ENCODE measurements at regions not wholly inside any gene's neighbourhood (a gene's known extent, or its start where the extent isn't known, plus 50 kb on each side); places are given as distances from the start of the nearest gene placed in this dataset.
A peak's percentile ranks its signal among the peaks of the same experiment; 100 is the strongest.
"Not testable (repeated sequence)": the region's sequence is repeated elsewhere in the genome, so short reads cannot be mapped to it uniquely, and the experiment has no call there.

DNA sequence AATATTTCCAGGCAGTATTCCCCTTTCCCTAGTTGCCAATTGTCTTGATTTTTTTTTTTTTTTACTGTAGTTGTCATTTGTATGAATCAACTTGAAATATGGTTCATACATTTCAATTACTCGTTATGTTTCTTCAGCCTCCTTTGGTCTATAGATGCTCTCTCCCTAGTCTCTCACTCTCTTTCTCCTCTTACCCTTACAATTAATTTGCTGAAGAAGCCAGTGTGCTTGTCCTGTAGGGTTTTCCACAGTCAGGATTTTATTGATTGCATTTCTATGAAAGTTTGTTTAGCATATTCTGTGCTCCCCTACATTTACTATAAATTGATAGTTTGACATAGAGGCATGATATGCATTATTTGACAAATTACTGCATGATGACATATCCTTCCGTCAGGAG, 112.0 kb upstream of the PRKCQ start:
- 63 to 64% methylated on average over 2 of the region's 2 CpGs for WGBS, 2 donors
- Histone ChIP-seq H3K36me3 (no peaks in the 10 kb centered on the region), H3K9me3 (no peaks in the 10 kb centered on the region), H3K27ac (no peak overlapping the region), H3K4me1 (peaks cover 0 to 10% (median 4%) of the 10 kb centered on the region in 3 donors), H3K4me3 (no peak overlapping the region), H3K27me3 (peaks cover 0 to 11% (median 0%) of the 10 kb centered on the region in 4 donors)
- TF ChIP-seq, protein P1, sequence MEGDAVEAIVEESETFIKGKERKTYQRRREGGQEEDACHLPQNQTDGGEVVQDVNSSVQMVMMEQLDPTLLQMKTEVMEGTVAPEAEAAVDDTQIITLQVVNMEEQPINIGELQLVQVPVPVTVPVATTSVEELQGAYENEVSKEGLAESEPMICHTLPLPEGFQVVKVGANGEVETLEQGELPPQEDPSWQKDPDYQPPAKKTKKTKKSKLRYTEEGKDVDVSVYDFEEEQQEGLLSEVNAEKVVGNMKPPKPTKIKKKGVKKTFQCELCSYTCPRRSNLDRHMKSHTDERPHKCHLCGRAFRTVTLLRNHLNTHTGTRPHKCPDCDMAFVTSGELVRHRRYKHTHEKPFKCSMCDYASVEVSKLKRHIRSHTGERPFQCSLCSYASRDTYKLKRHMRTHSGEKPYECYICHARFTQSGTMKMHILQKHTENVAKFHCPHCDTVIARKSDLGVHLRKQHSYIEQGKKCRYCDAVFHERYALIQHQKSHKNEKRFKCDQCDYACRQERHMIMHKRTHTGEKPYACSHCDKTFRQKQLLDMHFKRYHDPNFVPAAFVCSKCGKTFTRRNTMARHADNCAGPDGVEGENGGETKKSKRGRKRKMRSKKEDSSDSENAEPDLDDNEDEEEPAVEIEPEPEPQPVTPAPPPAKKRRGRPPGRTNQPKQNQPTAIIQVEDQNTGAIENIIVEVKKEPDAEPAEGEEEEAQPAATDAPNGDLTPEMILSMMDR (IDR thresholded peaks at IDR 0.05), result no peak
- no peak for TF ChIP-seq POLR2A (IDR thresholded peaks at IDR 0.05)
- intact Hi-C loops (cut with DNase I), result no loop called here
- DNase-seq, result no peak

DNA sequence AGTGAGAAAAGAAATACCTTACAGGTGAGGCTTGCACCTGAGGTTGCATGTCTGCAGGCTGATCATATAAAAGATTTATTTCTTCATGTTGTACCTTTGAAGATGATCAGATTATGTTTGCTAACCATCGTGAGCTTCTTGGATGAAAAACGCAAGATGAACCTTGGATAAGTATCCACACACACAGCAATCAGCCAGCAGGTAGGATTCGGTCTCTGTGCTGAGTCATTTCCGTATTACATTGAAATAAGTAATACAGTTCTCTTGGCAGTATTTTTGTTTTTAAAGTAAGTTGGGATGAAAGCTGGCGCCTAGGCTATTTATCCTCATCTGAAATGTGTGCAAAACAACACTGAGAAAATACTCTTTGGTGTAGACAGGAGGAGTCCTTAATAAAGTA, 109.0 kb upstream of the PRKCQ start:
- Histone ChIP-seq H3K36me3 (no peaks in the 10 kb centered on the region), H3K4me3 (no peak overlapping the region), H3K27ac (no peak overlapping the region), H3K4me1 (peaks cover 0 to 10% (median 4%) of the 10 kb centered on the region in 3 donors), H3K9me3 (no peaks in the 10 kb centered on the region), H3K27me3 (peaks cover 0 to 17% (median 0%) of the 10 kb centered on the region in 4 donors)
- DNase-seq, result no peak
- intact Hi-C loops (cut with DNase I), result no loop called here
- 31 to 40% methylated on average over 5 of the region's 5 CpGs for WGBS, 2 donors
- TF ChIP-seq, protein P1 (IDR thresholded peaks at IDR 0.05), result no peak
- TF ChIP-seq POLR2A (IDR thresholded peaks at IDR 0.05), result no peak

DNA sequence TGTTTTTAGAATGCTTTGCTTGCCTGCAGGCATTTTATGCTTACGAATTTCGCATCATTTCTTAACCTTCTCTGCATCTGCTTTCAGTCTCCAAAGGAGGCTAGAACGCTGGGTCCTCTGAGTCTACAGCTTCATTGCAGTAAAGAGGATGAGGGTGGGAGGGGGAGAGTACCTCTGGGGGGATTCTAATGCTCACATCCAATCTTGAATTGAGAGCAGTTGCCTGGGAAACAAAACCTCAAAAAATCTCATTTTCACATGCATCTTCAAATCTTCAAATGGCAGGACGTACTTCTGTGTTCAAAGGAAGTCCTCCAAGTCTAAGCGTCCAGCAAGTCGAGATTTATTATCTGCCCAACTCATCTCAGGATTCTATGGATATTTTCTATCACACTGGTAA, 100.7 kb upstream of the PRKCQ start:
- Histone ChIP-seq H3K36me3 (no peaks in the 10 kb centered on the region), H3K9me3 (no peaks in the 10 kb centered on the region), H3K4me1 (no peaks in the 10 kb centered on the region), H3K27me3 (peaks cover 0 to 11% (median 0%) of the 10 kb centered on the region in 4 donors), H3K4me3 (no peak overlapping the region), H3K27ac (no peak overlapping the region)
- 69 to 73% methylated on average over 6 of the region's 6 CpGs for WGBS, 2 donors
- no peak for DNase-seq
- intact Hi-C loops (cut with DNase I), result no loop called here
- no peak for TF ChIP-seq POLR2A (IDR thresholded peaks at IDR 0.05)
- TF ChIP-seq, protein P1 (IDR thresholded peaks at IDR 0.05), result no peak

DNA sequence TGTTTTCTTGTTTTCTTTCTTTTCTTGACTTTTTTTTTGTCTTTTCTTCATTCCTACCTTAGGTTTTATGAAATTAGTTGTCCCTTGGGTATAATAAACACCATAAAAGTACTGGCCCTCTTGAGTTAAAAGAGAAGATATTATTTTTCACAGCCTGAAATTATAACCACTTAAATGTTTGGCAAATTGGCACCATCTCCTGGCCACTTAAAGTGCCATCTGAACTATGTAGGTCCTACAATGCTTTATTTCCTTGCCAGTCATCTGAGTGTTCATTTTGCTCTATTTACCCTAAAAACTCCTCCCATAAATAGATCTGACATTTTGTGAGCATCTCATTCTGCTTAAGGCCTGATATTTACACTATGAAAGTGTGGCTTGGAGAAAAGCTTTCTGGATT, 98.9 kb upstream of the PRKCQ start:
- Histone ChIP-seq H3K9me3 (no peaks in the 10 kb centered on the region), H3K36me3 (no peaks in the 10 kb centered on the region), H3K27me3 (peaks cover 0 to 18% (median 0%) of the 10 kb centered on the region in 4 donors), H3K27ac (no peak overlapping the region), H3K4me1 (no peaks in the 10 kb centered on the region), H3K4me3 (no peak overlapping the region)
- DNase-seq, result no peak
- intact Hi-C loops (cut with DNase I), result no loop called here
- TF ChIP-seq, protein P1 (IDR thresholded peaks at IDR 0.05), result no peak
- TF ChIP-seq POLR2A (IDR thresholded peaks at IDR 0.05), result no peak

DNA sequence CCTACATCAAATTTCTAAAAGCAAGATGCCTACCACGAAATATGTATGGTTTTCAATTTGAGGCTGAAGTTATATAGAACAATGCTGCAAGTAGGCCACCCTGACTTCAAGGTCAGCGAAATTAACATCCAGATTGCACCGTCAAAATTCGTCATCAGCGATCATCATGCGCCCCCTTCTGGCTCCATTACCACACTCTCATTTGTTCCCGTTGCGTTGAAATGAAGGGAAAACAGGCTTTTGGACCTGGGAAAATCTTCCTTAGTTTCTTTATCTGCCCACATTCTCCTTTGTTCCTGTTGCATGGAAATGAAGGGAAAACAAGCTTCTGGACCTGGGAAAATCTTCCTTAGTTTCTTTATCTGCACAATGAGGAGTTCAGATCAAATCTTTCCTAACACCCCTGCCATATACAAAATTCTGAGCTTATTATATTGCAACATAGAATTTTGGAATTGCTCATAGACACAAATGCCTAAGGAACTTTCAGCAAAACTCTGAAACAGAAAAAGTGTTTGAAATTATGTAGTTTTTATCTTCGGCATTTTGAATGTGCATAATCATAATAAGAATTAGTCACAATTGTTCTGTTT, 98.2 kb upstream of the PRKCQ start:
- Histone ChIP-seq H3K4me1 (no peaks in the 10 kb centered on the region), H3K4me3 (no peak overlapping the region), H3K36me3 (no peaks in the 10 kb centered on the region), H3K9me3 (no peaks in the 10 kb centered on the region), H3K27me3 (peaks cover 0 to 18% (median 0%) of the 10 kb centered on the region in 4 donors), H3K27ac (no peak overlapping the region)
- no peak for DNase-seq
- WGBS, 2 donors, result 12 to 18% methylated on average over 9 of the region's 9 CpGs
- TF ChIP-seq, protein P1 (IDR thresholded peaks at IDR 0.05), result peak; percentile 38 to 69 (median 54)
- no peak for TF ChIP-seq POLR2A (IDR thresholded peaks at IDR 0.05)
- intact Hi-C loops (cut with DNase I), result no loop called here

DNA sequence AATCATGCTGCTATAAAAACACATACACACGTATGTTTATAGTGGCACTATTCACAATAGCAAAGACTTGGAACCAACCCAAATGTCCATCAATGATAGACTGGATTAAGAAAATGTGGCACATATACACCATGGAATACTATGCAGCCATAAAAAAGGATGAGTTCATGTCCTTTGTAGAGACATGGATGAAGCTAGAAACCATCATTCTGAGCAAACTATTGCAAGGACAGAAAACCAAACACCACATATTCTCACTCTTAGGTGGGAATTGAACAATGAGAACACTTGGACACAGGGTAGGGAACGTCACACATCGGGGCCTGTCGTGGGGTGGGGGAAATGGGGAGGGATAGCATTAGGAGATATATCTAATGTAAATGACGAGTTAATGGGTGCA, 97.1 kb upstream of the PRKCQ start:
- DNase-seq; H3K9me3 ChIP-seq; H3K27ac ChIP-seq; H3K36me3 ChIP-seq; intact Hi-C loops (cut with DNase I); H3K4me3 ChIP-seq; H3K4me1 ChIP-seq: not testable (repeated sequence)
- peaks cover 0 to 18% (median 0%) of the 10 kb centered on the region in 4 donors for H3K27me3 ChIP-seq
- 80 to 85% methylated on average over 5 of the region's 5 CpGs for WGBS, 2 donors

All from esophagus squamous epithelium (tissue), 5 donors.